Neural crest cell (in vitro differentiated cells): ENCODE measurements at regions not wholly inside any gene's neighbourhood (a gene's known extent, or its start where the extent isn't known, plus 50 kb on each side); places are given as distances from the start of the nearest gene placed in this dataset.

ENCODE experiments used
- DNase-seq: peaks from one replicate; pipeline ENCODE4 v3.0.0; 2021; ENCODE audit warnings: low read depth, mixed read lengths, low spot score
- H3K27ac Mint-ChIP-seq: one replicate; pipeline ENCODE4 v1.8.0; 2021; ENCODE audit warnings: mild to moderate bottlenecking, mixed read lengths; ENCODE audit not compliant: unreplicated experiment
- H3K27me3 Mint-ChIP-seq: 2 replicates; pipeline ENCODE4 v1.8.0; 2021; ENCODE audit warnings: low read depth, mild to moderate bottlenecking, mixed read lengths
- H3K36me3 Mint-ChIP-seq: 2 replicates; pipeline ENCODE4 v1.8.0; 2021; ENCODE audit warnings: low read depth, mild to moderate bottlenecking, mixed read lengths
- H3K4me1 Mint-ChIP-seq: 2 replicates; pipeline ENCODE4 v1.8.0; 2021; ENCODE audit warnings: mixed read lengths
- H3K4me3 Mint-ChIP-seq: one replicate; pipeline ENCODE4 v1.8.0; 2021; ENCODE audit warnings: mild to moderate bottlenecking, mixed read lengths
- H3K9me3 Mint-ChIP-seq: 2 replicates; pipeline ENCODE4 v1.8.0; 2021; ENCODE audit warnings: mixed read lengths
- CTCF ChIP-seq: fragments of 200-600 bp; sonication (generic); conservative IDR thresholded peaks from 2 replicates; pipeline ENCODE4 v1.5.0; 2021; ENCODE audit warnings: antibody characterized with exemption, mild to moderate bottlenecking

- no peaks in the 10 kb centered on the region for H3K27me3 Mint-ChIP-seq
- H3K27ac Mint-ChIP-seq: no peak overlapping the region
- DNase-seq: no peak
- no peak for TF ChIP-seq CTCF
- H3K9me3 Mint-ChIP-seq: no peaks in the 10 kb centered on the region
- no peaks in the 10 kb centered on the region for H3K36me3 Mint-ChIP-seq
- H3K4me1 Mint-ChIP-seq: no peaks in the 10 kb centered on the region
- no peak overlapping the region for H3K4me3 Mint-ChIP-seq
Measured at GRCh38 chr3:38970851-38971638, 80.7 kb downstream of the SCN11A start.

GRCh38 chr3:38969317-38970235 lies 82.2 kb downstream of the SCN11A start:
- Mint-ChIP-seq H3K27ac (no peak overlapping the region), H3K36me3 (no peaks in the 10 kb centered on the region), H3K27me3 (no peaks in the 10 kb centered on the region), H3K4me1 (no peaks in the 10 kb centered on the region), H3K4me3 (no peak overlapping the region), H3K9me3 (no peaks in the 10 kb centered on the region)
- no peak for TF ChIP-seq CTCF
- DNase-seq: no peak

- H3K27ac Mint-ChIP-seq: no peak overlapping the region
- no peak for DNase-seq
- no peaks in the 10 kb centered on the region for H3K36me3 Mint-ChIP-seq
- TF ChIP-seq CTCF: no peak
- no peaks in the 10 kb centered on the region for H3K4me1 Mint-ChIP-seq
- H3K4me3 Mint-ChIP-seq: no peak overlapping the region
- H3K27me3 Mint-ChIP-seq: no peaks in the 10 kb centered on the region
- H3K9me3 Mint-ChIP-seq: no peaks in the 10 kb centered on the region
Measured at GRCh38 chr3:38968891-38969290, 82.9 kb downstream of the SCN11A start.

GRCh38 chr3:38968403-38968802 lies 83.3 kb downstream of the SCN11A start:
- Mint-ChIP-seq H3K4me3 (no peak overlapping the region), H3K36me3 (no peaks in the 10 kb centered on the region), H3K27me3 (no peaks in the 10 kb centered on the region), H3K27ac (no peak overlapping the region), H3K4me1 (no peaks in the 10 kb centered on the region), H3K9me3 (no peaks in the 10 kb centered on the region)
- no peak for TF ChIP-seq CTCF
- DNase-seq: no peak

- H3K27ac Mint-ChIP-seq: no peak overlapping the region
- H3K4me1 Mint-ChIP-seq: no peaks in the 10 kb centered on the region
- H3K4me3 Mint-ChIP-seq: no peak overlapping the region
- H3K9me3 Mint-ChIP-seq: no peaks in the 10 kb centered on the region
- no peaks in the 10 kb centered on the region for H3K36me3 Mint-ChIP-seq
- no peak for DNase-seq
- H3K27me3 Mint-ChIP-seq: no peaks in the 10 kb centered on the region
- no peak for TF ChIP-seq CTCF
Measured at GRCh38 chr3:38967693-38967989, 84.1 kb downstream of the SCN11A start.
